Gastrocnemius medialis (tissue), 4 donors: ENCODE measurements at regions not wholly inside any gene's neighbourhood (a gene's known extent, or its start where the extent isn't known, plus 50 kb on each side); places are given as distances from the start of the nearest gene placed in this dataset.

ENCODE experiments used
- POLR2A ChIP-seq, 2 donors: fragments of 450-650 bp; IDR thresholded peaks; one replicate each; pipeline ENCODE4 v1.6.1; 2017; ENCODE audit warnings: antibody characterized with exemption in 2 of 2, mild to moderate bottlenecking in 2 of 2, moderate library complexity in 2 of 2
- TF ChIP-seq, protein P1 (sequence below), 5 experiments: fragments of 450-650 bp in 3 of 5; fragments of 200-600 bp in 2 of 5; sonication (generic) in 2 of 5; IDR thresholded peaks in 4 of 5; conservative IDR thresholded peaks in 1 of 5; 1 replicate in 4 of 5; 2 replicates in 1 of 5; pipeline ENCODE4 v1.5.1; 2016 to 2019; ENCODE audit warnings: antibody characterized with exemption in 5 of 5, mild to moderate bottlenecking in 3 of 5, moderate library complexity in 3 of 5

DNA sequence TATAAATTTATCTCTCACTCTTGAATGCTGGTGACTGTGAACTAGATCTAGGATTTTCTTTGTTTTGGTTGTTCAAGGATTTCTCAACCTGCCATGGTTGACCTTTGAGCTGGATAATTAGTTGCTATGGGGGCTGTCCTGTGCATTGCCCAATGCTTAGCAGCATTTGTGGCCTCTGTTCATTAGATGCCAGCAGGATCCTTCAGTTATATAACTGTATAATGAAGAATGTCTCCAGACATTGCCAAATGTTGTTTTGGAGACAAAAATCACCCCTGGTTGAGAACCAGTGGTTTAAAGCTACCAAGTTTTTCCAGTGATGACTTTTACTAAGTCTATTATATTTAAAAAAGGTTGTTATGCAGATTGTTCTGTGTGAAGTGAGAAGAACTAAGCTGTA is 147.9 kb upstream of the STXBP6 start:
- TF ChIP-seq POLR2A (IDR thresholded peaks at IDR 0.05) = no peak
- TF ChIP-seq, protein P1, sequence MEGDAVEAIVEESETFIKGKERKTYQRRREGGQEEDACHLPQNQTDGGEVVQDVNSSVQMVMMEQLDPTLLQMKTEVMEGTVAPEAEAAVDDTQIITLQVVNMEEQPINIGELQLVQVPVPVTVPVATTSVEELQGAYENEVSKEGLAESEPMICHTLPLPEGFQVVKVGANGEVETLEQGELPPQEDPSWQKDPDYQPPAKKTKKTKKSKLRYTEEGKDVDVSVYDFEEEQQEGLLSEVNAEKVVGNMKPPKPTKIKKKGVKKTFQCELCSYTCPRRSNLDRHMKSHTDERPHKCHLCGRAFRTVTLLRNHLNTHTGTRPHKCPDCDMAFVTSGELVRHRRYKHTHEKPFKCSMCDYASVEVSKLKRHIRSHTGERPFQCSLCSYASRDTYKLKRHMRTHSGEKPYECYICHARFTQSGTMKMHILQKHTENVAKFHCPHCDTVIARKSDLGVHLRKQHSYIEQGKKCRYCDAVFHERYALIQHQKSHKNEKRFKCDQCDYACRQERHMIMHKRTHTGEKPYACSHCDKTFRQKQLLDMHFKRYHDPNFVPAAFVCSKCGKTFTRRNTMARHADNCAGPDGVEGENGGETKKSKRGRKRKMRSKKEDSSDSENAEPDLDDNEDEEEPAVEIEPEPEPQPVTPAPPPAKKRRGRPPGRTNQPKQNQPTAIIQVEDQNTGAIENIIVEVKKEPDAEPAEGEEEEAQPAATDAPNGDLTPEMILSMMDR (IDR thresholded peaks at IDR 0.05 in 4 of 5, conservative IDR thresholded peaks at IDR 0.05 in 1 of 5) = no peak
